ENCODE measurements at regions not wholly inside any gene's neighbourhood (a gene's known extent, or its start where the extent isn't known, plus 50 kb on each side); places are given as distances from the start of the nearest gene placed in this dataset.

DNA sequence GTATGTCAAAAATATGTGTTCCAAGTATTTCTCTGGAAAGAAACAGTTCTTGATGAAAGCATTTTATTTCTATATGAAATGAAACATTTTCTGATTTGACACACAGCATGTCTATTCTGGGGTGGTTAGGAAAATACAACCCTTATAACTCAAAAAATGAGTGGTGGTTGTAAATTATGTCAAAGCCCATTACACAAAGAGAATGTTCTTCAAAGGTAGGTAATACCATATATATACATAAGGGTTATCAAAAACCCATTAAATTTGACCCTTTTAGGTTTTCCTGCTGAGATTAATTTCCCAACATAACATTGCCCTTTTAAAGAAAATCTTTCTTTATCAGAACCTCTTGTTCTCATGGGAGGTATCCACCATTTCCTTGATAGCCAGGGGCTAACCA is 420.5 kb upstream of the TECRL start:
- TF ChIP-seq EP300 (IDR thresholded peaks at IDR 0.05) (no peak), POLR2A (IDR thresholded peaks at IDR 0.05) (no peak), POLR2AphosphoS5 (IDR thresholded peaks at IDR 0.05) (no peak)
- TF ChIP-seq, protein P1, sequence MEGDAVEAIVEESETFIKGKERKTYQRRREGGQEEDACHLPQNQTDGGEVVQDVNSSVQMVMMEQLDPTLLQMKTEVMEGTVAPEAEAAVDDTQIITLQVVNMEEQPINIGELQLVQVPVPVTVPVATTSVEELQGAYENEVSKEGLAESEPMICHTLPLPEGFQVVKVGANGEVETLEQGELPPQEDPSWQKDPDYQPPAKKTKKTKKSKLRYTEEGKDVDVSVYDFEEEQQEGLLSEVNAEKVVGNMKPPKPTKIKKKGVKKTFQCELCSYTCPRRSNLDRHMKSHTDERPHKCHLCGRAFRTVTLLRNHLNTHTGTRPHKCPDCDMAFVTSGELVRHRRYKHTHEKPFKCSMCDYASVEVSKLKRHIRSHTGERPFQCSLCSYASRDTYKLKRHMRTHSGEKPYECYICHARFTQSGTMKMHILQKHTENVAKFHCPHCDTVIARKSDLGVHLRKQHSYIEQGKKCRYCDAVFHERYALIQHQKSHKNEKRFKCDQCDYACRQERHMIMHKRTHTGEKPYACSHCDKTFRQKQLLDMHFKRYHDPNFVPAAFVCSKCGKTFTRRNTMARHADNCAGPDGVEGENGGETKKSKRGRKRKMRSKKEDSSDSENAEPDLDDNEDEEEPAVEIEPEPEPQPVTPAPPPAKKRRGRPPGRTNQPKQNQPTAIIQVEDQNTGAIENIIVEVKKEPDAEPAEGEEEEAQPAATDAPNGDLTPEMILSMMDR (IDR thresholded peaks at IDR 0.05) = no peak
